ENCODE measurements at regions not wholly inside any gene's neighbourhood (a gene's known extent, or its start where the extent isn't known, plus 50 kb on each side); places are given as distances from the start of the nearest gene placed in this dataset.

DNA sequence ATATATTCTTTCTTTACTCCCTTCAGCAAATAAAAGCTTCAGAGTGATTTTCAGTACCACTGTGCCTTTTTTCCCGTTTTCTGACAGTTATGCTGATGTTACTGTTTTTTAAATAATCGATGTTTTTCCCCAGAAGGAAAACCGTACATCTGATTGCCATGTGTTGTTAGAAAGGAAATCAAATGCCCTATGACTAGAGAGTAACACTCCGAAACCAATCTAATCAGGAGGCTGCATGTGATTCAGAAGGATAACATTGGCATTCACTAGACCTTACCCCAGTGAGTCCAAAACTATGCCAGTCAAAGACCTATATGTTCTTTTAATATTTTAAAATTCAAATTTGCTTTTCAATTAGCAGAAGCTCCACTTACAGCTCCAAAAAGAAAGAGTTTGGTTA lies 116.3 kb downstream of the TMEM26 start:
- no peak for TF ChIP-seq POLR2A (IDR thresholded peaks at IDR 0.05; ENCODE audit: low read depth)
- no peak for TF ChIP-seq POLR2AphosphoS5 (IDR thresholded peaks at IDR 0.05)
